ENCODE measurements at regions not wholly inside any gene's neighbourhood (a gene's known extent, or its start where the extent isn't known, plus 50 kb on each side); places are given as distances from the start of the nearest gene placed in this dataset.
"Not testable (repeated sequence)": the region's sequence is repeated elsewhere in the genome, so short reads cannot be mapped to it uniquely, and the experiment has no call there.

DNA sequence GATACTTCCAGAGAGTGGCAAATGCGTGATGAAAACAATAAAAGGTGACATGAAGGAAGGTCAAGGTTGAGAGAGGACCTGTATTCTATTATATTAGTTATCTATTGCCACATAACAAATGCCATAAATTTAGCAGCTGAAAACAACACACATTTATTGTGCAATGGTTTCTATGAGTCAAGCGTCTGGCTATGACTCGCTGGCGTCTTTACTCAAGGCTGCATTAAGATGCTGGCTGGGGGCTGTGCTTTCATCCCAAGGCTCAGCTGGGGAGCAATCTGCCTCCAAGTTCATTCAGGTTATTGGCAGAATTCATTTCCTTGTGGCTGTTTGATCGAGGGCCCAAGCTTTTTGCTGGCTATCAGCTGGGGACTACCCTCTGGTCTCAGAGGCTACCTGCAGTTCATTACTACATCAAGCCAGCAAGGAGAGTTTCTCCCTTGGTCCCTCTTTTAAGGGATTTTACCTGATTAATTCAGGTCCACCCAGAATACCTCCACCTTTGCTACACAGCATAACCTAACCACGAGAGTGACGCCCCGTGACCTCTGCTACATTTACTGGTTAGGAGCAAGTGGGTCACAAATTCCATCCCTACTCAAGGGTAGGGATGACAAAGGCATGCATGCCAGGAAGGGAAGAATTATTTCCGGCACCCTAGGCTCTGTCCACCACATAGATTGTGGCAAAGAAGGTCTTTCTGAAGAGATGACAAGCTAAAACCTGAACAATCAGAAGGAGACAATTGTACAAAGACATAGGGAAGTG, 549.1 kb downstream of the MN1 start:
- TF ChIP-seq EZH2 (IDR thresholded peaks at IDR 0.05; ENCODE audit: borderline replicate concordance, low read depth, low read length, poor library complexity, severe bottlenecking) (no peak), CTCF (conservative IDR thresholded peaks at IDR 0.05; ENCODE audit: low read depth, low read length) (no peak)

DNA sequence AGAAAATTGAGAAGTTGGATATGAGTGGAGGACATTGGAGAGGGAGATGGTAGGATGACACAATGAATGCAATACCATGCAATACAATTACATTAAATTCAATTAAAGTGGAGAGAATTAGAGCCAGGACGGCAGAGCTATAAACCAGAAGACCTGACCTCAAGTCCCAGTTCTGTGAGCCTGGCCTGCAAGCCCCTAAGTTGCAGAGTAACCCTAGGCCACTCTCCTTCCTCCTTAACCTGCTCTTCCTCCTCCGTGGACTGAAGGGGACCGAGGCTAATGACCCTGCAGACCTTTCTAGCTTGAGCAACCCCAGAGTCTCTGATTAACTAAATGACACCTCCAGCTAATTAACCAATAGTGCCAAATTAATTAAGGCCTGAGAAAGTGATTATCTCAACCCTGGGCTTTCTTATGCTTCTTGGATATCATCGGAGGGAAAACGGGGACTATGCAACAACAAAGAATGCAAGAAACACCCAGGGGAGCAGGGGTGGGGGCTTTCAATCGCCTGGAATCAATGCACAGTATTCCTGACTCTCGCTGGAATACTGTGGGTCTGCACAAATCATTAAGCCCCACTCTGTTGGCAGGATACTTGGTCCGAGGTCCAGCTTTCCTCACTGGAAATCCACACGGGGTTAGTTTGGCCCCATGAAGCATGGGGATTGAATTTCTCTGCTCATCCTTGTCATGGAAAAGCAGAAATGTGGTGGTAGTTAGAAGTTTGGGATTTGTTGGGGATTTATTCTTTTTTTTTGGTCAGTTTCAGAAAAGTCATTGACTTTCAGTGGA, 548.3 kb downstream of the MN1 start:
- no peak for DNase-seq (ENCODE audit: low spot score)
- CTCF ChIA-PET = no interaction called here
- H3K4me3 ChIP-seq (ENCODE audit: low read depth, low read length, poor library complexity, severe bottlenecking) = no peak overlapping the region
- POLR2A ChIA-PET (ENCODE audit: low non-redundant PET) = no interaction called here
- H3K27me3 ChIP-seq (replicated peaks; ENCODE audit: insufficient read depth, low read depth, low read length, poor library complexity) = no peaks in the 10 kb centered on the region
- H3K9me3 ChIP-seq (ENCODE audit: low read depth, low read length, poor library complexity, severe bottlenecking) = peaks cover 5% of the 10 kb centered on the region
- H3K36me3 ChIP-seq (ENCODE audit: insufficient read depth, low read length, poor library complexity, severe bottlenecking) = no peaks in the 10 kb centered on the region
- TF ChIP-seq EZH2 (IDR thresholded peaks at IDR 0.05; ENCODE audit: borderline replicate concordance, low read depth, low read length, poor library complexity, severe bottlenecking) (no peak), CTCF (conservative IDR thresholded peaks at IDR 0.05; ENCODE audit: low read depth, low read length) (no peak)
- intact Hi-C loops (cut with micrococcal nuclease; ENCODE audit: unreplicated experiment) = no loop called here
- BruUV-seq (replicated peaks) = no TSS peak
- no peaks in the 10 kb centered on the region for H3K4me1 ChIP-seq (ENCODE audit: insufficient read depth, low read length, poor library complexity, severe bottlenecking)
- no peak overlapping the region for H3K27ac ChIP-seq (ENCODE audit: low read depth, low read length, poor library complexity, severe bottlenecking)

More for the DNA sequence above, 549.1 kb downstream of the MN1 start:
- Histone ChIP-seq H3K27ac (ENCODE audit: low read depth, low read length, poor library complexity, severe bottlenecking) (no peak overlapping the region), H3K4me3 (ENCODE audit: low read depth, low read length, poor library complexity, severe bottlenecking) (no peak overlapping the region), H3K4me1 (ENCODE audit: insufficient read depth, low read length, poor library complexity, severe bottlenecking) (peaks cover 6% of the 10 kb centered on the region), H3K36me3 (ENCODE audit: insufficient read depth, low read length, poor library complexity, severe bottlenecking) (no peaks in the 10 kb centered on the region), H3K9me3 (ENCODE audit: low read depth, low read length, poor library complexity, severe bottlenecking) (peaks cover 5% of the 10 kb centered on the region), H3K27me3 (replicated peaks; ENCODE audit: insufficient read depth, low read depth, low read length, poor library complexity) (no peaks in the 10 kb centered on the region)
- peak; percentile 50 for DNase-seq (ENCODE audit: low spot score)
- POLR2A ChIA-PET (ENCODE audit: low non-redundant PET) = no interaction called here
- intact Hi-C loops (cut with micrococcal nuclease; ENCODE audit: unreplicated experiment) = no loop called here
- CTCF ChIA-PET = no interaction called here
- BruUV-seq (replicated peaks) = no TSS peak

GRCh38 chr22:27254063-27254462, 547.5 kb downstream of the MN1 start:
- H3K9me3 ChIP-seq (ENCODE audit: low read depth, low read length, poor library complexity, severe bottlenecking); DNase-seq (ENCODE audit: low spot score); BruUV-seq (replicated peaks); H3K27ac ChIP-seq (ENCODE audit: low read depth, low read length, poor library complexity, severe bottlenecking); H3K4me1 ChIP-seq (ENCODE audit: insufficient read depth, low read length, poor library complexity, severe bottlenecking); POLR2A ChIA-PET (ENCODE audit: low non-redundant PET); H3K27me3 ChIP-seq (replicated peaks; ENCODE audit: insufficient read depth, low read depth, low read length, poor library complexity); intact Hi-C loops (cut with micrococcal nuclease; ENCODE audit: unreplicated experiment); H3K4me3 ChIP-seq (ENCODE audit: low read depth, low read length, poor library complexity, severe bottlenecking); CTCF ChIA-PET; H3K36me3 ChIP-seq (ENCODE audit: insufficient read depth, low read length, poor library complexity, severe bottlenecking): not testable (repeated sequence)

All from A673 (cell line).